HG02970 (cell line): ENCODE measurements at regions not wholly inside any gene's neighbourhood (a gene's known extent, or its start where the extent isn't known, plus 50 kb on each side); places are given as distances from the start of the nearest gene placed in this dataset.

ENCODE experiments used
- ATAC-seq: cut with Tn5 transposase; IDR thresholded peaks from one replicate; pipeline ENCODE4 v1.9.1; 2021; ENCODE audit warnings: mild to moderate bottlenecking, moderate library complexity, moderate number of reproducible peaks; ENCODE audit not compliant: unreplicated experiment, low FRiP score

DNA sequence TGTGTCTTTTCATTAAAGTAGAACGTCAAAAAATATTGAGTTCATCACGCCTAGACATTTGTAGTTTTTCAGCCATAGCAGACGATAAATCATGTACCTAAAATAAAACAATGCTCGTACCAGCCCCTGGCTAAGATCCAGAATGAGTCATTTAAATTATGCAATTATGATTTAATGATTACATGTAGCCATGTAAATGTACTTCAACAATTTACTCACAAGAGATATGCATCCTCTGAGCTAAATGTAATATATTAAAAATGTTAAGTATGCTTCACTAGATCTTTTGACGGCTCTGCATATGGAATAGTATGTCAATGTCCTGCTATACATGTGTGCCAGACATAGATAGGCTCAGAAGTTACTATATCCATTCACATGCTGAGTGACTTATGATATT is 1077.8 kb downstream of the ARAP2 start:
- ATAC-seq: no peak

GRCh38 chr4:35167385-35167784 is 1076.9 kb downstream of the ARAP2 start:
- no peak for ATAC-seq

- no peak for ATAC-seq
Observed at GRCh38 chr4:35175487-35175886, 1068.8 kb downstream of the ARAP2 start.

DNA sequence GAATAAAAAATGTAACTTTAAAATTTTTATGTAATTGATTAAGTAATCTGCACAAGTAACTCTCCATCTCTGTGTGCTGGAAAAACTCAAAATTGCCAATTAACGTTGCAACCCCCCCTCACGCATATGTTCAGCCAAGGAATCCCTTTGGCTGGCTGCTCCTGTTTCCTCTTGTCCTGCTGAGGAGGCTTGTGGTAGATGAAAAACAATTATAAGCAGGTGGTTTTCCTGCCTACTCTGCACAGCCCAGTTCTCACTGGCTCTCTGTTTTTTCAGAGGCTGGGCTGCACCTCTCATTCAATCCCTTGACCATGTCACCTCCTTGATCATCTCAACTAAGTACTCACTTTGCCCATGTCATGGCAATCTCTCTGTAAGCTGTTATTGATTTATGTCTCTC is 1068.4 kb downstream of the ARAP2 start:
- ATAC-seq: no peak

- no peak for ATAC-seq
Observed at GRCh38 chr4:35182451-35182850, 1061.9 kb downstream of the ARAP2 start.

DNA sequence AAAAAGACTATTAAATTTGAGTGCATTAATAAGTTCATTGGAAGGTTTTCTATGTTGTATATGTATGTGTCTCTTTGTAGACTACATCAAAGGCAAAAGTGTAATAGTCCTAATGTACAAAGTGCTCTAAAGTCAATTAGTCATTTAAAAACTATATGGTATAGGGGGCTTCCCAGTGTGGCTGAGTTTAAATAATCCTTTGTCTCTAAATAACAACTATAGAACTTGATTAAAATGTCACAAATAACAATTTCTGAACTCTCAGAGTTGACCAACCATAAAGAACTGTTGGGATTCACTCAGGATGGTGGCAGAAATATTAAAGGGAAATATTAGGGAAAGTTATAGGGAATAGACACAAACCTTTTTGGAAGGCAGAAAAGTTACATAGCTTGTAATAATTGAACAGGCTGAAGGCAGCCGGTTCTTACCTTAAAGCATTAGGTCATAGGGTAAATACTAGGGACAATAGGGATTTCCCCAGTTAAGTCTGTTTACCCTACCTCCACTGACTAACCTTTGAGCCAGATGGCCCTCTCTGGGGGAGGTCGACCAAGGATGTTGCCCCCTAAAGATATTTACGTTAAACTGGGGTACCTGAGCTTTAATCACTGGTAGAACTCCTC is 1054.2 kb downstream of the ARAP2 start:
- ATAC-seq: no peak

- ATAC-seq: no peak
Observed at GRCh38 chr4:35201403-35201802, 1042.9 kb downstream of the ARAP2 start.

- no peak for ATAC-seq
Observed at GRCh38 chr4:35216636-35217035, 1027.7 kb downstream of the ARAP2 start.

- no peak for ATAC-seq
Observed at GRCh38 chr4:35217331-35217730, 1027.0 kb downstream of the ARAP2 start.

DNA sequence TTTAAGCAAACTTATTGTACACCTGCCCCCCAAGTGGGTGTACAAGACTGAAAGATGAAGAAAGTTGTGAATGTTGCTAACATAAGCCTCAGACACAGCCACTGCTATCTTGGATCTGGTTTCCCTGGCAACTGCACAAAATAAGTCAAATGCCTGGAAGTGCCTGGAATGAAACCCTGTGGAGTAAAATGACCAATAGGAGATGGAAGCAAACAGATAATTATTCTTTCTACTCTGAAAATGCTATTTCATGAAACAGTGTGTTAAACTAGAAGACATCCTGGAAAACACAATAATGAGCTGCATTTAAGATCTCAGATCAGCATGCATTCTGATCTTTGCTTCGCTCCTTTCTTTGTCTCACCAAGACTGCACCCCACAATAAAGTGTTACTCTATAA is 1016.0 kb downstream of the ARAP2 start:
- no peak for ATAC-seq

DNA sequence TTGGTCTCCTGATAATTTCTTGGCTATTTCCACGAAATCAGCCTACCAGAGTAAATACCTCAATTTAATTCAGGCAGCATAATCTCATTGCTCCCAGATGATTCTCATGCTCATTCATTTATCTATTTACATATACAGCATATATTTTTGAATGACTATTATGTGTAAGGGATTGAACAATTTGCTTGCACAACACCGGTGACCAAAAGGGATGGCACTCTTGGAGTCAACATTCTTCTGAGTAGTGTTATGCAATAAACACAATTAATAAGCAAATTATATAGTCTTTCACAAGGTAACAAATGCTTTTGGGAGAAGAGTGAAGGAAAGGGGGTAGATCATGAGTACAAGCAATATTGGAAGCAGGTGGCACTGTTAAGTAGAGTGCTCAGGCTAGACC is 1015.3 kb downstream of the ARAP2 start:
- no peak for ATAC-seq

- ATAC-seq: no peak
Observed at GRCh38 chr4:35237924-35238323, 1006.4 kb downstream of the ARAP2 start.

DNA sequence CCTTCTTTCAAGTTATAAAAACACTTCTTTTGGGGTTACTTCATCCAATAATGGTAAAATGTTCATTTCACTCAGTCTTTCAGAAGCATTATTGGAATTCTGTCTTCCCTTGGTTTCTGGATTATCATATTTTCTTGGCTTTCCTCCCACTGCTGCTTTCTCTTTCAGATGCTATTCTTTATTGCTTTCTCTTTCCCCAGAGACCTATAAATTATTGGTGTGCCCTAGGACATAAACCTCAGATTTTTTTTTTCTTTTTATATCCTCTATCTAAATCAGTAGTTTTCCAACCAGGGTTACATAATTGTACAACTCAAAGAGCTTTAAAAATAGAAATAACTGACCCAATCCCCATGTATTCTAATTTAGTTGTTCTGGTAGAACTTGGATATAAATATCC is 1005.5 kb downstream of the ARAP2 start:
- no peak for ATAC-seq

GRCh38 chr4:35246493-35246892 is 997.8 kb downstream of the ARAP2 start:
- ATAC-seq: no peak

GRCh38 chr4:35247047-35247446 is 997.3 kb downstream of the ARAP2 start:
- ATAC-seq: no peak

DNA sequence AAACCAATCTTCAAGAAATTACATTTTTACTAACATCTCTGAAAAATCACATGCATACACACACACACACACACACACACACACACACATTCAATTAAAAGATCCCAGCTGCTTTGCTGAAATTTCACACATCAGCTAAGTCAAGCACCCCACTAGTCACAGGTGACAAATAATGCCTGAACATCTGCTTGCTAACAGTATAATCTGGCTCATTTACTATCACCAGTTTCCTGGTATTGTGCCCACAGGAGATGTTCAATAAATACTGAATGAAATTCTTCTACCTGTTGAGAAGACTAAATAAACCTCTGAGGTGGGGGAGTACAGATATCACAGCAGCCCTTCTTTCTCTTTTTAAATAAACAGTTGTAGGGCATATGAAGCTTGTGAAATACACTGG is 994.0 kb downstream of the ARAP2 start:
- no peak for ATAC-seq

DNA sequence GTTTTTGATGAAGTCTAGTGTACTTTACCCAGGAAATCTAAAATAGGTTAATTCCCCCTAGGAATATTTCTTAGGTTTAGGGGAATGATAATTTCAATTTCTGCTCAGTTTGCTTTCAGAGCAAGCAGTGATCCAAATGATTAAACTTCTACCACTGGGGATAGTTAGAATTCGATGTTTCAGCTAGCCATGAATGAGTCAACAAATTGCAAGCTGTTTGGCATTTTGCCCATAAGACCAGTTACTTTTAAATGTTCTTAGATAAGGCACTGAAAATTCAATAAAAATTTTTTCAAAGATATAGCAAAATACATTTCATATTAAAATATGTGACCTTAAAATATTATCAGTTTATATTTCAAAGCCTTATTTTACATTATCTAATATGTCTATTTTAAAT is 993.6 kb downstream of the ARAP2 start:
- no peak for ATAC-seq

GRCh38 chr4:35252071-35252470 is 992.2 kb downstream of the ARAP2 start:
- no peak for ATAC-seq

- ATAC-seq: no peak
Observed at GRCh38 chr4:35252866-35253265, 991.4 kb downstream of the ARAP2 start.

- no peak for ATAC-seq
Observed at GRCh38 chr4:35253331-35253730, 991.0 kb downstream of the ARAP2 start.

GRCh38 chr4:35286434-35286833 is 957.9 kb downstream of the ARAP2 start:
- no peak for ATAC-seq

- no peak for ATAC-seq
Observed at GRCh38 chr4:35300996-35301774, 943.1 kb downstream of the ARAP2 start.
